ENCODE measurements at regions not wholly inside any gene's neighbourhood (a gene's known extent, or its start where the extent isn't known, plus 50 kb on each side); places are given as distances from the start of the nearest gene placed in this dataset.
"Not testable (repeated sequence)": the region's sequence is repeated elsewhere in the genome, so short reads cannot be mapped to it uniquely, and the experiment has no call there.

- no peak overlapping the region for H3K27ac Mint-ChIP-seq (ENCODE audit: unreplicated experiment)
- no peak for DNase-seq
- no peaks in the 10 kb centered on the region for H3K36me3 Mint-ChIP-seq (ENCODE audit: insufficient read depth, unreplicated experiment)
- peaks cover 2% of the 10 kb centered on the region for H3K9me3 Mint-ChIP-seq (ENCODE audit: low read depth, unreplicated experiment)
- no peak overlapping the region for H3K4me3 Mint-ChIP-seq (ENCODE audit: low read depth, unreplicated experiment)
- H3K27me3 Mint-ChIP-seq (ENCODE audit: unreplicated experiment), result no peaks in the 10 kb centered on the region
- no TSS peak for BruUV-seq (replicated peaks)
- H3K4me1 Mint-ChIP-seq (ENCODE audit: low read depth, unreplicated experiment), result no peaks in the 10 kb centered on the region
- intact Hi-C loops (cut with micrococcal nuclease; ENCODE audit: unreplicated experiment), result no loop called here
- CTCF ChIA-PET, result no interaction called here
- no peak for TF ChIP-seq CTCF (IDR thresholded peaks at IDR 0.05; ENCODE audit: unreplicated experiment)
Measured at GRCh38 chr12:46653311-46653710, 172.5 kb downstream of the SLC38A4 start.

GRCh38 chr12:46652692-46653091 lies 173.1 kb downstream of the SLC38A4 start:
- no peak for DNase-seq
- CTCF ChIA-PET, result no interaction called here
- Mint-ChIP-seq H3K27ac (ENCODE audit: unreplicated experiment) (no peak overlapping the region), H3K36me3 (ENCODE audit: insufficient read depth, unreplicated experiment) (no peaks in the 10 kb centered on the region), H3K9me3 (ENCODE audit: low read depth, unreplicated experiment) (peaks cover 2% of the 10 kb centered on the region), H3K4me1 (ENCODE audit: low read depth, unreplicated experiment) (no peaks in the 10 kb centered on the region), H3K27me3 (ENCODE audit: unreplicated experiment) (no peaks in the 10 kb centered on the region), H3K4me3 (ENCODE audit: low read depth, unreplicated experiment) (no peak overlapping the region)
- BruUV-seq (replicated peaks), result no TSS peak
- intact Hi-C loops (cut with micrococcal nuclease; ENCODE audit: unreplicated experiment), result no loop called here
- no peak for TF ChIP-seq CTCF (IDR thresholded peaks at IDR 0.05; ENCODE audit: unreplicated experiment)

- Mint-ChIP-seq H3K27ac (ENCODE audit: unreplicated experiment) (no peak overlapping the region), H3K9me3 (ENCODE audit: low read depth, unreplicated experiment) (peaks cover 5% of the 10 kb centered on the region)
- DNase-seq, result no peak
Measured at GRCh38 chr12:46650688-46651087, 175.1 kb downstream of the SLC38A4 start.

GRCh38 chr12:46649433-46649832 lies 176.4 kb downstream of the SLC38A4 start:
- no peak for TF ChIP-seq CTCF (IDR thresholded peaks at IDR 0.05; ENCODE audit: unreplicated experiment)
- Mint-ChIP-seq H3K36me3 (ENCODE audit: insufficient read depth, unreplicated experiment) (no peaks in the 10 kb centered on the region), H3K27me3 (ENCODE audit: unreplicated experiment) (no peaks in the 10 kb centered on the region), H3K27ac (ENCODE audit: unreplicated experiment) (no peak overlapping the region), H3K4me1 (ENCODE audit: low read depth, unreplicated experiment) (no peaks in the 10 kb centered on the region), H3K9me3 (ENCODE audit: low read depth, unreplicated experiment) (peaks cover 5% of the 10 kb centered on the region), H3K4me3 (ENCODE audit: low read depth, unreplicated experiment) (no peak overlapping the region)
- no TSS peak for BruUV-seq (replicated peaks)
- CTCF ChIA-PET, result no interaction called here
- no peak for DNase-seq
- intact Hi-C loops (cut with micrococcal nuclease; ENCODE audit: unreplicated experiment), result no loop called here

More at GRCh38 chr12:46650688-46651087, 175.1 kb downstream of the SLC38A4 start:
- BruUV-seq (replicated peaks), result no TSS peak
- H3K4me3 Mint-ChIP-seq (ENCODE audit: low read depth, unreplicated experiment), result no peak overlapping the region
- no peaks in the 10 kb centered on the region for H3K27me3 Mint-ChIP-seq (ENCODE audit: unreplicated experiment)
- no peak for TF ChIP-seq CTCF (IDR thresholded peaks at IDR 0.05; ENCODE audit: unreplicated experiment)
- H3K4me1 Mint-ChIP-seq (ENCODE audit: low read depth, unreplicated experiment), result no peaks in the 10 kb centered on the region
- CTCF ChIA-PET, result no interaction called here
- intact Hi-C loops (cut with micrococcal nuclease; ENCODE audit: unreplicated experiment), result no loop called here
- no peaks in the 10 kb centered on the region for H3K36me3 Mint-ChIP-seq (ENCODE audit: insufficient read depth, unreplicated experiment)

- intact Hi-C loops (cut with micrococcal nuclease; ENCODE audit: unreplicated experiment), result no loop called here
- Mint-ChIP-seq H3K4me1 (ENCODE audit: low read depth, unreplicated experiment) (no peaks in the 10 kb centered on the region), H3K36me3 (ENCODE audit: insufficient read depth, unreplicated experiment) (no peaks in the 10 kb centered on the region), H3K27me3 (ENCODE audit: unreplicated experiment) (no peaks in the 10 kb centered on the region), H3K9me3 (ENCODE audit: low read depth, unreplicated experiment) (peaks cover 3% of the 10 kb centered on the region), H3K27ac (ENCODE audit: unreplicated experiment) (no peak overlapping the region), H3K4me3 (ENCODE audit: low read depth, unreplicated experiment) (no peak overlapping the region)
- CTCF ChIA-PET, result no interaction called here
- no TSS peak for BruUV-seq (replicated peaks)
- no peak for DNase-seq
- TF ChIP-seq CTCF (IDR thresholded peaks at IDR 0.05; ENCODE audit: unreplicated experiment), result no peak
Measured at GRCh38 chr12:46647034-46647433, 178.8 kb downstream of the SLC38A4 start.

- H3K27ac Mint-ChIP-seq (ENCODE audit: unreplicated experiment); intact Hi-C loops (cut with micrococcal nuclease; ENCODE audit: unreplicated experiment); H3K4me3 Mint-ChIP-seq (ENCODE audit: low read depth, unreplicated experiment); H3K27me3 Mint-ChIP-seq (ENCODE audit: unreplicated experiment); H3K4me1 Mint-ChIP-seq (ENCODE audit: low read depth, unreplicated experiment); CTCF ChIA-PET; H3K36me3 Mint-ChIP-seq (ENCODE audit: insufficient read depth, unreplicated experiment); DNase-seq; BruUV-seq (replicated peaks): not testable (repeated sequence)
- peaks cover 18% of the 10 kb centered on the region for H3K9me3 Mint-ChIP-seq (ENCODE audit: low read depth, unreplicated experiment)
Measured at GRCh38 chr12:46641649-46642048, 184.1 kb downstream of the SLC38A4 start.

Measured in Calu3 (cell line).